HG02571 (cell line): ENCODE measurements at regions not wholly inside any gene's neighbourhood (a gene's known extent, or its start where the extent isn't known, plus 50 kb on each side); places are given as distances from the start of the nearest gene placed in this dataset.

Experiments used
- ATAC-seq: cut with Tn5 transposase; IDR thresholded peaks from one replicate; pipeline ENCODE4 v1.9.1; 2021; ENCODE audit warnings: mild to moderate bottlenecking, moderate library complexity; ENCODE audit not compliant: unreplicated experiment

DNA sequence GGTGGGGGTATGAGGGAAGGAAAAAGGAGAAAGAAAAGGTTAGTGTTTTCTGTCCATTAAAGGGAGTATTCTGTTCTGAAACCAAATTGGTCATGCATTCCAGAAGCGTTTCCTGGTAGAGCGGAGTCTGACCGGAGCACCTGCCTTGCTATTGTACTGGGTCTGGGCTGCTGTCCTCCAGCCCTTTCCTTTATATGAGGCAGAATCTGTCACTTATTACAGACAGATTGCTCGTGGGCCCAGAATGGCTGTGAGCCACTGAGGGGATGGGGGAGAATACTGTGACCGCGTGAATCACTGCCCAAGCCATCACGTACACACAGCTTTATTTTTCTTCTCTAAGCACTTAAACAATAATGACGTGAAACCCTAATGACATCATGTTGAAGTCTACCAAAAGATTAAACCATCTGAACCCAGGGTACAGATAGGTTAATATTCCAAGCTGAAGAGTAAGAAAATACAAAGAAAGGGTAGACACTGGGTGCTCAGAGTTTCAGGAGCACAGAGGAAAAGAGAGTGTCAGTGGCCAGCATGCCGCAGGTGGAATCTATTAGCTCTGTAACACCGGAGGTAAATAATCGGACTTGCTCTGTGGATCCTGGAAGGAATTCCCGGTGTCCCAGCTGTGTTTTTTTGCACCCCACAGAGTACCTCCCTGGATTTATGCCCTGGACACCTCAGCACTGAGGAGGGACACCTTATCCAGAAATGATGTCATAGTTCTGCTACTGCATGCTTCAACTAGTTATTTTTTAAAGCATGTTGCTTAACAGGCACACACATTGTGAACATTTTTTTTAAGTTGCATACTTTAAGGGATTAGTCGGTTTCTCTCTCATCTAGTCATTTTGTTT, 573.3 kb downstream of the PKHD1 start:
- no peak for ATAC-seq

DNA sequence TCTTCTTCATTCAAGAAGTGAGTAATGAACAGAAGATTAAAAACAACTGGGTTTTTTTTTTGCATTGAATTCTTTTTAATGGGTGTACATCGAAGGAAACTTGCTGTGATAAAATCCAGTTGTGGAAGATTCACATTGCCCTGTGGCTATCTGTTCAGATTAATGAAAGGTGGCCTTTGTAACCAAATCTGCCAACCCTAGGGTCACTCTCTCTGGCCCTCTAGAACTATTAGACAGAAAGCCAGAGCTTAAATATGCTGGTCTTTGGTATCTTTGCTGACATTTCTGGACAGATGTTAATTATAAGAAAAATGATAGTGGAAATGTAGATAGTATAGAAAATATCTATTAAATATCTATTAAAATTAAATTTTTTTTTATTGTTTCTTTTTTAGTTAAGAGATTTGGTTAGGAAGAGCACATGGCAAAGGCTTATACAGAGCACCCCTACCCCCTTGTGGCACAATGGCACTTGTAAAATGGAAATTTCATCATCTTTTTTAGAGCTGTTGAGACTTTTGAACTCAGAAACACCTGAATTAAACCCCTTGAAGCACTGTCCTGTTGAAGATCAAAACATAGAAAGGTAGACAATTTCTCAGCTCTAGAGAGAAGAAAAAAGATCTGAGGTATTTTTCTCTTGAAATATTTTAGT, 572.5 kb downstream of the PKHD1 start:
- no peak for ATAC-seq

DNA sequence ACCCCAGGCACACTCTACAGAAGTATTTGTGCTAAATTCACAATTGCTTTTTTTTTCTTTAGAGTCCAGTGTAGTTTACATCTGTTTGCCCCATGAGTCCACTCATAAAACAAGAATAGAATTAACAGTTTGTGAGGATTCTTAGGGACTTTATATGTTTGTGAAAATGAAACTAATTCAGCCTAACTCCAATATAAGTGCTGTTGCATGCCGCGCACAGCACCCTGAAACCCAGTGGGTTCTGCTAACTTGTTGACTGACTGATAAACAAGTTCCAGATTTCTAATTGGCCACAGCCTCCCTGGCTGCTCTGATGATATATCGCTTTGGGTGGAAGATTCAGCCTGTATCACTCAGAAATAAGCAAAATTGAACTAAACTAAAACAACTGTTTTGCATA, 561.4 kb downstream of the PKHD1 start:
- no peak for ATAC-seq

DNA sequence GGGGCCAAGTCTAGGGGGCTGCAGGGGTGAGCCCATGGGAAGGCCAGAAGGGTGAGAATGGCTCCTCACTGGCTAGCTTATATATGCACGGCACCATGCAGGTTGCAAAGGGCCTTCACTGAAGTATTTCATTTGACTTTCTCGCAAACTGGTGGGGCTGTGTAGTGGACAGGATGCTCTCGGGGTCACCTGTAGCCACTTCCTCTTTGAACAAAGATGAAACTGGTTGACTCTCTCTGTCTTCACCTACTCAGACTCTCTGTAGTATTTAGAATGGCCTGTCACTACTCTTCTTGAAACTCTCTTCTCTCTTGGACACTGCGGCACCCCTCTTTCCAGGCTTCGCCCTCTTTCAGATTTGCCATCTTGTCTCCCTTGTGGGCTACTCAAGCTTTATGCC, 560.5 kb downstream of the PKHD1 start:
- ATAC-seq, result no peak

DNA sequence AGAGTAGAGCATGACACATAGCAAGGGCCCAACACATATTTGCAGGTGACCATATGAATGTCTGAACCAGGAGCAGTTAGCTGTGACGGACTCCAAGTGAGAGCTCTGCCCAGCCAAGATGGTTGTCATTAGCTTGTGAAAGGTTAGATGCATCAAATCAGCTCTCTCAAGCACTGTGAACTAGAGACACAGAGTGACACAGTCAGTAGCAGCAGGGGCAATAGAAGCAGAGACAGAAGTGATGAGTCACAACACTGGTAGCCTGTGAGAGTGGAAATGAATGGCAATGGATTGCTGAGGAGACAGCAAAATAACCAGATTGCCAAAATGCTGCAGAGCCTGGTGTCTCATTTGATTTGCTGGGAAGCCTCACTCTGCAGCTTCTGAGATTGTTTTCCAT, 558.9 kb downstream of the PKHD1 start:
- ATAC-seq, result no peak

DNA sequence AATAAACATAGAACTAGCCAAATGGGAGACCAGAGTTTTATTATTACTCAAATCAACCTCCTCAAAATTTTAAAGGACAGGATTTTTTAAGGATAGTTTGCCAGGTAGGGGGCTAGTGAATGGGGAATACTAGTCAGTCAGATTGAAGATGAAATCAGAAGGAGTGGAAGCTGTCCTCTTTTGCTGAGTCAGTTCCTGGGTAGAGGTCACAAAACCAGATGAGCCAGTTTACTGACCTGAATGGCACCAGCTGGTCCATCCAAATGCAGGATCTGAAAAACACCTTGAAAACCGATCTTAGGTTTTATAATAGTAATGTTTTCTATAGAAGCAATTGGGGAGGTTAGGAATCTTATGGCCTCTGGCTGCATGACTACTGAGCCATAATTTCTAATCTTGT, 558.2 kb downstream of the PKHD1 start:
- no peak for ATAC-seq

DNA sequence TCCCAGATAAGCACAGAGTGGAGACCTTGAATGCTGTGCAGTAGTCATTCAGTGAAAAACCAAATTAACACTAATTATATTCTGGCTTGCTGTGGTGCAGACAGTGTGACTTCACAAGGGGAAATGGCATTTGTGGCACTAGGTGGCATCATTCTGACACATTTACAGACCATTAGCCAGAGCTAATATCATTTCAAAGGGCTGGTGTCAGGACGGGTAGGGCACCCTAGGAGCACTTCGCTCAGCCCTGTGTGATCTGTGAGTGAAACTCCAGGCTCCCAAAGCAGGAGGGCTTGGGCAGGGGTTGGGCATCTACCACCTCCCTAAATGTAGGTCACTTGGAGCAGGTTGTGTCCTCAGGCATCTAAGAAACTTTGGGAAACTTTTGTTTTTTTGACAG, 555.8 kb downstream of the PKHD1 start:
- ATAC-seq, result no peak

DNA sequence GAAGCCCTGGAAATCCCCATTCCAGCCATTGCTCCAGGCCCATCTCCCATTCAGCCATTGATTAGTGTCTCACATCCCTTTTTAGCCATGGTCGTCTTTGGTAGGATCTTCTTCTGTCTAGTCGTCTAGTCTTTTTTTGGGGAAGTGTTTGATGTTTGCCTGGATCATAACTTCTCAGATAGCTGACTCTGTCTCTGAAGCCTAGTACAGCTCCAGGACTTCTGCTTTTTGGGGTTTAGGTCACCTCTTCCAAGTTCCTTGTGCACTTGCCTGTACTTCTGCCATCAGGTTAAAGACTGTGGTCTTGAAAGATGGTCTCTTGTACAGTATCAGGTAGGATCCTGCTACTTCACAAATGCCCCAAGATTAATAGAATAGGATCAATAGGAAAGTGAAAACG, 553.5 kb downstream of the PKHD1 start:
- ATAC-seq, result no peak

DNA sequence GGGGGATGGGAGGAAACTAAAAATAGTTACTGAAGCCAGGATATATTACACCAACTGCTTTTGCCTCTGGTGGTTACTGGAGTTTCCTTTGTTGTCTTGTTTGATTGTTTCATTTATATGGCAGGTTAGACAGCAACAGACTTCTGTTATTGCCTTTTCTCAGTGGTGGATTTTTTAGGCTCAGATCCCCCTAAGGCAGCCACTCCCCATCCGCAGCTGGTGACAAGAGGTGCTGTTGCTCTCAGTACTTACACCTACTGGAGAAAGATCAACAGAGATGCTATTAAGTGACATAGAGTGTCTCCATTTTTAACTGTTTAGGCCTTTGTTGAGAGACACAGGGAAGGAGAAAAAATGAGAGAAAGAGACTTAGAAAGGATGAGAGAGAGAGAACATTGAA, 552.1 kb downstream of the PKHD1 start:
- ATAC-seq, result no peak

DNA sequence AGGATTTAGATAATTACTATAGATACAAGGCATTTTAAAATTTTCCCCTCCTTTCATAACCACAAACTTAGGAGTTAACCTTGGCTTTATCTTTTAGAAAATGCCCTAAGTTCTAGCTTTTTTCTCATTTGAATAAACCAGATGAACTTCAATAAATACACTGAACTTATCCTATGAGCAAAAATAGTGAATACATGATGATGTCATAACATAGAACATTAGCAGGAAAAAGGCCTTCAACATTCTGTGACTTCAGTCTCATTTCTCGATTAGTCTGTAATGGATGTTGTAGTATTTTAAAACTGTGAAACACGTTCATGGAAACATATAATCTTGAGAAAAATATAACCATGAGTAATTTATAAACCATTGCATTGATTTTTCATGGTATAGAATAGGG, 550.7 kb downstream of the PKHD1 start:
- ATAC-seq, result no peak

DNA sequence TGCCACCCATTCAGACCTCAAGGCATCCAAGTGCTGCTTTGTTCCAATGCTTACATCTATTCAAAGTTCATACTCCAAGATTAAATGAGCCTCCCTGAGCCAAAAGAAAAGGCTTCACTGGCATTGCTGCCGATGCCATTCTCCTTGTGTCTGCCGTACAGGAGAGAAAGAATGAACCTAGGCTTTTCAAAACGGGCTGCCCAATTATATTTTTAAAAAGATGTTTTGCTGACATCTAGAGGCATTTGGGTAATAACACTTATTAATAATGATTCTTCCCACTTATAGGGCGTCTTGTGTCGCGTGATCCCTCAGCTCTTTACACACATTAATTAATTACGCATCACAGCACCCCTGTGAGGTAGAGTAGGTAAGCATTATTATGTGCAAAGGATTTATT, 545.6 kb downstream of the PKHD1 start:
- no peak for ATAC-seq

DNA sequence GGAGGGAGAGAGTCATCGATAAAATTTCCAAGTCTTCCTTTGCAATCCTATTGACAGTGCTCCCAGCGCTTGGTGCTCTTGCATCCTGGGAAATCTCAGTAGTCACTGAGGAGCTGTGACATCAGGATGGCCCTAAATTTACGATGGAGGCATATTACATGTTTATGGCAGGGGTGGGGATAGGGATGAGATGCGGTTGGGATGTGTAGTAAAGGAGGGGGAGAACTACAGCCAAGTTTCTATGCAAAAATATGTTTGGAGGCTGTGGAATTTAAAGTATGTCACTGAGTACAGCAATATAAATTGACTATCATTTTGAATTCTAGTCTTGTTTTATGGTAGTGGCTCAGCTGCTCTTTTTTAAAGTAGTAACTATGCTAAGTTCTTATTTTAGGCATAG, 544.9 kb downstream of the PKHD1 start:
- ATAC-seq, result no peak

DNA sequence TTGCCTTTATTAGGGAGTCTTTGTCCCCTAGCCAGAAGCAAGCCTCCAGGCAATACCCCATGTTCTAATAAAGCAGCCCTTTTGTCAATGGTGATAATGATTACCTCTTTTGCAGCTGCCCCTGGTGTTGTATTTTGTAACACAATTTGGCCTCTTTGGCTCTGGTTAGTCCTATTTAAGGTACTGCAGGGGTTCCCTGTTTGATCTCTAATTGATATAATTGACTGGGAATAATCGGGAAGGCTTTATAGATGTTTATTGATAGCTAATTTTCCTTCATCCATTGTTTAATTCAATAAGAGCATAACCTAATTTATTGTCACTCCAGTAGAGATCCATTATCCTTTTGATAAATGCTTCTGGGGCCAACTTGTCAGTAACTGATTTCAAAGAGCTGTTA, 537.2 kb downstream of the PKHD1 start:
- no peak for ATAC-seq

DNA sequence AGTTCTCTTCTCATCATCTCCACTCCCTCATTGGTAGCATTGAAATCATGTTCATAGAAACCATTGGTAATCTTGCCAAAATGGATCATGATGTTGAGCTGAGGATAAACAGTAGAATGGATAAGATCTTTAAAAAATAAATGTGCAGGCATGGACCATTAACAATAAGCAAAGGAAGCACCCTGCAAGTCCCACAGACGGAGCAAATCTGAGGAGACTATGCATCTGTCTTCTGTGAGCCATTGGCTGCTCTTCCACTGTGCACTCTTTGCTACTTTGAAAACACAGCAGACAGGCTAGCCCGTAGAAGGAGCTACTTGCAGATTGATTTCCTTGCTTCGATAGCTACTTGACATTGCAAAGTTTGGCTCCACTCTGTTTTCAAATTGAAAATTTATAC, 535.0 kb downstream of the PKHD1 start:
- ATAC-seq, result no peak

DNA sequence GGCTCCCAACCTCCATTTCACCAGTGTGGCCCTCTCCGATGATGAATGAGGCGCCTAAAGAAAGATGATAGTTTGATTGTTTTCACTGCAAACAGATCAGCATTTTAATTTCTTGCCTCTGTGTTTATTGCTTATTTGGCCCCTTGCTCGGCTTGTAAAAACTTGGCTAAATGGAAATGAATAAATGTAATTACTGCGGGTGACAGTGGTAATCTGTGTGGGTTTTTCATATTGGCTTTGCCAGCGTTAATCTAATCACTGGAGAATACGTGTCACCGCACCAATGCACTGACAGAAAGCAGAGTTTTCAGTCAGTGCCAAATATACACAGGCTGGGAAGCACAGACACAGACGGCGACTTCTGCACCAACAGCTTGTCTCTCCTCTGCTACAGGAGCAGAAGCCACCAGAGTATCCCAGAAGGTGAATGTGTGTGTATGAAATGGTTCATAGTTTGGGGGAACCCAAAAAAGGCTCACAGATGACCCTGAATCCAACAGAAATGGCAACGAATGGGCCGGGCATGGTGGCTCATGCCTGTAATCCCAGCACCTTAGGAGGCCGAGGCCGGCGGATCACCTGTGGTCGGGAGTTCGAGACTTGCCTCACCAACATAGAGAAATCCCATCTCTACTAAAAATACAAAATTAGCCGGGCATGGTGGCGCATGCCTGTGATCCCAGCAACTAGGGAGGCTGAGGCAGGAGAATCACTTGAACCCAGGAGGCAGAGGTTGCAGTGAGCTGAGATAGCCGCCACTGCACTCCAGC, 534.0 kb downstream of the PKHD1 start:
- no peak for ATAC-seq

DNA sequence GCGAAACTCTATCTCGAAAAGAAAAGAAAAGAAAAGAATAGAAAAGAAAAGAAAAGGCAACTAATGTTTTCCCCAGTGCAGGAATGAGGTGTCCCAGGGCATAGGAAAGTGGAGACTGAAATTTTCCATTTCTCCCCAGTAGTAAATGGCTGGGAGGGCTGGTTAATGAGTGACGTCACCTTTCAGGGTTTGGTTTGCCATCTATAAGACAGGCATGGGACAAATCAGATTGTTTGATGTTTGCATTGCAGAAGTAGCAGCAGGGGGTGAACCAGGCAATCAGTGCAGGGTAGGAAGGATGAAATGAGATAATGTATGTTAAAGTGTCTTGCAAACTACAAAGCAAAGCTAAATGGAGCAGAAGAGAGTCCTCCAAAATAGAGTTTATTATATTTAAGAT, 533.4 kb downstream of the PKHD1 start:
- ATAC-seq, result no peak

DNA sequence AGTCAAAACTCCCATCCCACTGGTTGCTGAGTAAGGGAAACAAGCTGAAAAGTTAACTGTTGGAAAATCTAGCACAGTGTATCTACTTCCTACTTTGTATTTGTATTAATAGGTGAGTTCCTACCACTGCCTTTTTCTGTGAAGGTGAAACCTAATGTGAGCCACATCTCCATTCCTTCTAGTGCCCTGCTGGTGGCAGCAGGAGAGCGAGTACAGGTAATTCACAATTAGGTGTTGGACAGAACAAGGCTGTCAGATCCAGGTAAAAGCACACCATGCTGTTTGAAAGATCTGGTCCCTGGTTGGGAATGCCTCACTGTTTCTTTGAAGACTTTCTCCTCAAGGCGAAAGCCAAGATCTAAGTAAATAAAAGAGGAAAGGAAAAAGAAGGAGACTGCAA, 528.4 kb downstream of the PKHD1 start:
- no peak for ATAC-seq

DNA sequence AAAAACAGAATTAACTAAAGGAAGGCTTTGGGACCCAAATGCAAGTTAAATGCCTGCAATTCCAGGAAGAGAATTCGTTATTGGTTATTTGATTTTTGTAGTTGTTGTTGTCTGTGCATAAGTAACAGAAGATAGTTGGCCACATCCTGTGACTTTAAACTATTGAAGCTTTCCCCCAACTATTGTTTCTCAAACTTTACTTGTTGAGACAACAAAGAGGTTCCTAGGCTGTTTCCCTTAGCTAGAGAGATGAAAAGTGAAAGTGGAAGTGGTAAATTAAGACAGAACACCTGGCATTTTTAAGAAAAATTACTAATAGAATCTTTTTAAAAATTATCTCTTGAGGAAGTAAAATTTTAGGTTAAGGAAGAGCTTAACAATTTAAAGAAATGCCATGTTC, 525.2 kb downstream of the PKHD1 start:
- peak; percentile 79 for ATAC-seq
